GM21528 (cell line): ENCODE measurements at regions not wholly inside any gene's neighbourhood (a gene's known extent, or its start where the extent isn't known, plus 50 kb on each side); places are given as distances from the start of the nearest gene placed in this dataset.

Experiments
- ATAC-seq: cut with Tn5 transposase; IDR thresholded peaks from one replicate; pipeline ENCODE4 v1.9.1; 2021; ENCODE audit warnings: mild to moderate bottlenecking, moderate library complexity; ENCODE audit not compliant: unreplicated experiment, low FRiP score

GRCh38 chr5:167440846-167441245 is 850.6 kb upstream of the WWC1 start:
- no peak for ATAC-seq

- ATAC-seq, result no peak
Measured at GRCh38 chr5:167442922-167443321, 848.5 kb upstream of the WWC1 start.

- no peak for ATAC-seq
Measured at GRCh38 chr5:167447466-167448375, 843.7 kb upstream of the WWC1 start.

GRCh38 chr5:167448376-167448775 is 843.1 kb upstream of the WWC1 start:
- ATAC-seq, result no peak

- no peak for ATAC-seq
Measured at GRCh38 chr5:167451076-167451475, 840.4 kb upstream of the WWC1 start.

- no peak for ATAC-seq
Measured at GRCh38 chr5:167452136-167452535, 839.3 kb upstream of the WWC1 start.

- ATAC-seq, result no peak
Measured at GRCh38 chr5:167453246-167454030, 838.0 kb upstream of the WWC1 start.

GRCh38 chr5:167458412-167458811 is 833.0 kb upstream of the WWC1 start:
- ATAC-seq, result no peak

- no peak for ATAC-seq
Measured at GRCh38 chr5:167460449-167461020, 830.9 kb upstream of the WWC1 start.

- ATAC-seq, result no peak
Measured at GRCh38 chr5:167463939-167464338, 827.5 kb upstream of the WWC1 start.

- ATAC-seq, result no peak
Measured at GRCh38 chr5:167466992-167467391, 824.5 kb upstream of the WWC1 start.

GRCh38 chr5:167472566-167473108 is 818.8 kb upstream of the WWC1 start:
- ATAC-seq, result no peak

GRCh38 chr5:167478188-167478587 is 813.3 kb upstream of the WWC1 start:
- ATAC-seq, result no peak

GRCh38 chr5:167479779-167480178 is 811.7 kb upstream of the WWC1 start:
- ATAC-seq, result no peak

- no peak for ATAC-seq
Measured at GRCh38 chr5:167481345-167481744, 810.1 kb upstream of the WWC1 start.

- no peak for ATAC-seq
Measured at GRCh38 chr5:167482555-167482954, 808.9 kb upstream of the WWC1 start.

GRCh38 chr5:167485061-167485774 is 806.2 kb upstream of the WWC1 start:
- ATAC-seq, result no peak

GRCh38 chr5:167488371-167488770 is 803.1 kb upstream of the WWC1 start:
- no peak for ATAC-seq

GRCh38 chr5:167489202-167489601 is 802.2 kb upstream of the WWC1 start:
- ATAC-seq, result no peak
